Liver (tissue), 3 donors: ENCODE measurements at regions not wholly inside any gene's neighbourhood (a gene's known extent, or its start where the extent isn't known, plus 50 kb on each side); places are given as distances from the start of the nearest gene placed in this dataset.

Experiments used
- GABPA ChIP-seq, 2 donors: IDR thresholded peaks in 1 of 2; conservative IDR thresholded peaks in 1 of 2; 2 replicates each; pipeline ENCODE4 v1.6.1; 2016; ENCODE audit warnings: antibody characterized with exemption in 2 of 2, mild to moderate bottlenecking in 1 of 2, moderate library complexity in 1 of 2
- YY1 ChIP-seq: IDR thresholded peaks from 2 replicates; pipeline ENCODE4 v1.6.1; 2016; ENCODE audit warnings: antibody characterized with exemption, mild to moderate bottlenecking
- TF ChIP-seq, protein P1 (sequence below): fragments of 150-350 bp; IDR thresholded peaks from 2 replicates; pipeline ENCODE4 v1.5.1; 2017; ENCODE audit warnings: improper control_type of control experiment, low read depth, low read length; ENCODE audit not compliant: missing input control
- donor health status: healthy.
- donor health status: healthy.

- TF ChIP-seq YY1 (no peak), GABPA (IDR thresholded peaks at IDR 0.05 in 1 of 2, conservative IDR thresholded peaks at IDR 0.05 in 1 of 2) (no peak)
- TF ChIP-seq, protein P1, sequence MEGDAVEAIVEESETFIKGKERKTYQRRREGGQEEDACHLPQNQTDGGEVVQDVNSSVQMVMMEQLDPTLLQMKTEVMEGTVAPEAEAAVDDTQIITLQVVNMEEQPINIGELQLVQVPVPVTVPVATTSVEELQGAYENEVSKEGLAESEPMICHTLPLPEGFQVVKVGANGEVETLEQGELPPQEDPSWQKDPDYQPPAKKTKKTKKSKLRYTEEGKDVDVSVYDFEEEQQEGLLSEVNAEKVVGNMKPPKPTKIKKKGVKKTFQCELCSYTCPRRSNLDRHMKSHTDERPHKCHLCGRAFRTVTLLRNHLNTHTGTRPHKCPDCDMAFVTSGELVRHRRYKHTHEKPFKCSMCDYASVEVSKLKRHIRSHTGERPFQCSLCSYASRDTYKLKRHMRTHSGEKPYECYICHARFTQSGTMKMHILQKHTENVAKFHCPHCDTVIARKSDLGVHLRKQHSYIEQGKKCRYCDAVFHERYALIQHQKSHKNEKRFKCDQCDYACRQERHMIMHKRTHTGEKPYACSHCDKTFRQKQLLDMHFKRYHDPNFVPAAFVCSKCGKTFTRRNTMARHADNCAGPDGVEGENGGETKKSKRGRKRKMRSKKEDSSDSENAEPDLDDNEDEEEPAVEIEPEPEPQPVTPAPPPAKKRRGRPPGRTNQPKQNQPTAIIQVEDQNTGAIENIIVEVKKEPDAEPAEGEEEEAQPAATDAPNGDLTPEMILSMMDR, result no peak
These were observed 452.8 kb upstream of the SEMA6A start for GRCh38 chr5:117027384-117027783.
